ENCODE measurements at regions not wholly inside any gene's neighbourhood (a gene's known extent, or its start where the extent isn't known, plus 50 kb on each side); places are given as distances from the start of the nearest gene placed in this dataset.

DNA sequence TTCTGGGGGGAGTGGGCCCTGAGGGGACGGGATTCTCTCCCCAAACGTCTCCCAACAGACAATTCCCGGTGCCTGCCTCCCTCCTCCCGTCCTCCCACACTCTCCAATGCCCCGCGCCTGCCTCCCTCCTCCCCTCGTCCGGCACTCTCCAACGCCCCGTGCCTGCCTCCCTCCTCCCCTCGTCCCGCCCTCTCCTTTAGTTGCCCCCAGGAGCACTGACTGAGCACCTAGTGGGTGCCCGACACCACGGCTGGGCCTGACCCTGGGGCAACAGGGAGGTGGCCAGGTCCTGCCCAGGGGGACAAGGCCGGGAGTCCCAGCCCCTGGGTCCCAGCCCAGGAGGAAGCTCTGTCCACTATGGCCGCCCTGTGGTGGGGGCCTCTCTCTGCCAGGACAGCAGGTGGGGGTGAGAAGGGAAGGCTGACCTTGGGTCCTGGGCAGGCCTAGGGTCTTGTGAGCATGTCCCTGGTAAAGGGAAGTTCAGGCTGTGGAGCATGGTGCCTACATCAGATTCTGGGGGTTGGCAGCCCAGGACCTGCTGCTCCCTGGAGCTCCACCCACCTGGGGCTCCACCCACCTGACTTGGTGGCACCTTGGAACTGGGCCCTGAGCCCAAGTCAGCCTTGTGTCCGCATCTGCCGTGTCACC, 942.3 kb downstream of the BRD1 start:
- TF ChIP-seq, protein P1, sequence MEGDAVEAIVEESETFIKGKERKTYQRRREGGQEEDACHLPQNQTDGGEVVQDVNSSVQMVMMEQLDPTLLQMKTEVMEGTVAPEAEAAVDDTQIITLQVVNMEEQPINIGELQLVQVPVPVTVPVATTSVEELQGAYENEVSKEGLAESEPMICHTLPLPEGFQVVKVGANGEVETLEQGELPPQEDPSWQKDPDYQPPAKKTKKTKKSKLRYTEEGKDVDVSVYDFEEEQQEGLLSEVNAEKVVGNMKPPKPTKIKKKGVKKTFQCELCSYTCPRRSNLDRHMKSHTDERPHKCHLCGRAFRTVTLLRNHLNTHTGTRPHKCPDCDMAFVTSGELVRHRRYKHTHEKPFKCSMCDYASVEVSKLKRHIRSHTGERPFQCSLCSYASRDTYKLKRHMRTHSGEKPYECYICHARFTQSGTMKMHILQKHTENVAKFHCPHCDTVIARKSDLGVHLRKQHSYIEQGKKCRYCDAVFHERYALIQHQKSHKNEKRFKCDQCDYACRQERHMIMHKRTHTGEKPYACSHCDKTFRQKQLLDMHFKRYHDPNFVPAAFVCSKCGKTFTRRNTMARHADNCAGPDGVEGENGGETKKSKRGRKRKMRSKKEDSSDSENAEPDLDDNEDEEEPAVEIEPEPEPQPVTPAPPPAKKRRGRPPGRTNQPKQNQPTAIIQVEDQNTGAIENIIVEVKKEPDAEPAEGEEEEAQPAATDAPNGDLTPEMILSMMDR (IDR thresholded peaks at IDR 0.05 in 8 of 11, conservative IDR thresholded peaks at IDR 0.05 in 3 of 11), result no peak
- no peak for TF ChIP-seq POLR2A (IDR thresholded peaks at IDR 0.05)
- no peak for TF ChIP-seq POLR2AphosphoS5 (IDR thresholded peaks at IDR 0.05)

All from spleen (tissue), 7 donors.